ENCODE measurements at regions not wholly inside any gene's neighbourhood (a gene's known extent, or its start where the extent isn't known, plus 50 kb on each side); places are given as distances from the start of the nearest gene placed in this dataset.

GRCh38 chr5:89580976-89581375 lies 698.0 kb upstream of the MEF2C start:
- Histone ChIP-seq H3K4me1 (replicated peaks in 1 of 4; ENCODE audit: control insufficient read depth in 3 of 4, insufficient read depth in 4 of 4, low read length in 3 of 4) (peaks cover 0 to 4% (median 3%) of the 10 kb centered on the region in 4 experiments; a peak in 2 of 7 replicates), H3K27me3 (replicated peaks in 1 of 4; ENCODE audit: control insufficient read depth in 3 of 4, extremely low read depth in 1 of 4, insufficient read depth in 3 of 4, low read length in 3 of 4) (no peaks in the 10 kb centered on the region), H3K36me3 (ENCODE audit: control insufficient read depth in 2 of 4, insufficient read depth in 4 of 4, low read length in 3 of 4) (no peaks in the 10 kb centered on the region), H2AFZ (ENCODE audit: low read length) (0 out of 2 replicates have a peak overlapping the region, but pooled peaks have one; percentile 22), H3K79me2 (ENCODE audit: control insufficient read depth in 1 of 2, insufficient read depth in 2 of 2, low read length in 2 of 2) (no peaks in the 10 kb centered on the region), H2AK5ac (ENCODE audit: low read depth, low read length) (no peak overlapping the region), H4K8ac (ENCODE audit: extremely low read depth, insufficient read depth, low read length) (no peak overlapping the region), H3K9me3 (ENCODE audit: insufficient read depth in 2 of 2, low read depth in 1 of 2, low read length in 1 of 2) (no peaks in the 10 kb centered on the region; a peak in 1 of 4 replicates), H3K27ac (ENCODE audit: low read depth, low read length) (no peak overlapping the region), H3K56ac (replicated peaks; ENCODE audit: insufficient read length, low read depth, low read length) (no peak overlapping the region), H4K91ac (replicated peaks; ENCODE audit: insufficient read length, low read length) (no peak overlapping the region), H4K5ac (ENCODE audit: insufficient read length, low read depth, low read length) (no peak overlapping the region), H3K23me2 (ENCODE audit: low read depth, low read length) (no peaks in the 10 kb centered on the region), H3K79me1 (ENCODE audit: low read depth, low read length) (no peaks in the 10 kb centered on the region), H2BK5ac (ENCODE audit: low read depth, low read length) (no peak overlapping the region), H3K14ac (ENCODE audit: insufficient read length) (no peak overlapping the region), H2BK15ac (ENCODE audit: low read length) (no peak overlapping the region), H2BK20ac (ENCODE audit: low read length) (no peak overlapping the region), H3K9ac (replicated peaks in 1 of 4; ENCODE audit: extremely low read depth in 1 of 4, low read depth in 3 of 4, low read length in 3 of 4) (no peak overlapping the region), H3K4me2 (ENCODE audit: insufficient read depth in 1 of 2, low read depth in 2 of 2, low read length in 2 of 2) (no peak overlapping the region), H2BK120ac (replicated peaks; ENCODE audit: low read depth, low read length) (no peak overlapping the region), H3K23ac (ENCODE audit: insufficient read length) (no peak overlapping the region), H4K20me1 (replicated peaks in 1 of 2; ENCODE audit: control insufficient read depth in 1 of 2, insufficient read depth in 2 of 2, low read length in 2 of 2) (no peaks in the 10 kb centered on the region), H3K18ac (ENCODE audit: extremely low read depth, low read length) (no peak overlapping the region), H2BK12ac (ENCODE audit: low read depth, low read length) (no peak overlapping the region), H3K4ac (replicated peaks; ENCODE audit: insufficient read length, low read depth, low read length) (no peak overlapping the region), H3K4me3 (ENCODE audit: extremely low read depth in 1 of 4, insufficient read depth in 2 of 4, low read depth in 3 of 4, low read length in 4 of 4) (no peak overlapping the region)
- ChIA-PET CTCF (ENCODE audit: partially characterized antibody) (interaction anchor here (0.5 kb wide), 1 partner anchor 404 kb away, joined by 3 read pairs; no protein-coding TSS in a partner anchor), POLR2A (ENCODE audit: partially characterized antibody) (no interaction called here)
- no peak for DNase-seq (ENCODE audit: low read depth in 1 of 2, low spot score in 2 of 2)
- WGBS, 2 experiments (ENCODE audit: extremely low coverage in 1 of 2, insufficient coverage in 1 of 2, insufficient read length in 1 of 2, insufficient replicate concordance in 2 of 2, low coverage in 1 of 2, low lambda C conversion rate in 2 of 2, missing lambda C conversion rate in 1 of 2) = 91% methylated on average over 2 of the region's 2 CpGs; no CpG with 5 or more reads in 1 of the 2 experiments
- FAIRE-seq = no peak
- TF ChIP-seq JUN (IDR thresholded peaks at IDR 0.05; ENCODE audit: low read depth, low read length) = no peak
- no peak for TF ChIP-seq NANOG (IDR thresholded peaks at IDR 0.05; ENCODE audit: insufficient read depth, low read depth, low read length, poor library complexity, severe bottlenecking)
